Mucosa of rectum (tissue), 2 donors: ENCODE measurements at regions not wholly inside any gene's neighbourhood (a gene's known extent, or its start where the extent isn't known, plus 50 kb on each side); places are given as distances from the start of the nearest gene placed in this dataset.

Experiments
- H3K27ac ChIP-seq, 2 donors: one replicate each; pipeline ENCODE4 v1.7.0; 2013; ENCODE audit warnings: inconsistent platforms in 2 of 2, low read depth in 2 of 2, low read length in 2 of 2
- H3K27me3 ChIP-seq, 2 donors: one replicate each; pipeline ENCODE4 v1.7.0; 2013; ENCODE audit warnings: low read length in 2 of 2; ENCODE audit not compliant: control insufficient read depth in 2 of 2, insufficient read depth in 2 of 2
- H3K36me3 ChIP-seq, 2 donors: one replicate each; pipeline ENCODE4 v1.7.0; 2013; ENCODE audit warnings: low read length in 2 of 2; ENCODE audit not compliant: control insufficient read depth in 2 of 2, insufficient read depth in 2 of 2
- H3K4me1 ChIP-seq, 2 donors: one replicate each; pipeline ENCODE4 v1.7.0; 2013; ENCODE audit warnings: low read length in 2 of 2, mild to moderate bottlenecking in 1 of 2; ENCODE audit not compliant: control insufficient read depth in 2 of 2, insufficient read depth in 2 of 2
- H3K4me3 ChIP-seq, 2 donors: one replicate each; pipeline ENCODE4 v1.7.0; 2013; ENCODE audit warnings: low read length in 2 of 2
- H3K9ac ChIP-seq, 2 donors: one replicate each; pipeline ENCODE4 v1.7.0; 2013; ENCODE audit warnings: low read length in 2 of 2, low read depth in 1 of 2, mild to moderate bottlenecking in 1 of 2
- H3K9me3 ChIP-seq, 2 donors: one replicate each; pipeline ENCODE4 v1.7.0; 2013; ENCODE audit warnings: low read length in 2 of 2; ENCODE audit not compliant: control insufficient read depth in 2 of 2
- donor health status: healthy.
- donor health status: Normal muscosa, but diverticular disease.

DNA sequence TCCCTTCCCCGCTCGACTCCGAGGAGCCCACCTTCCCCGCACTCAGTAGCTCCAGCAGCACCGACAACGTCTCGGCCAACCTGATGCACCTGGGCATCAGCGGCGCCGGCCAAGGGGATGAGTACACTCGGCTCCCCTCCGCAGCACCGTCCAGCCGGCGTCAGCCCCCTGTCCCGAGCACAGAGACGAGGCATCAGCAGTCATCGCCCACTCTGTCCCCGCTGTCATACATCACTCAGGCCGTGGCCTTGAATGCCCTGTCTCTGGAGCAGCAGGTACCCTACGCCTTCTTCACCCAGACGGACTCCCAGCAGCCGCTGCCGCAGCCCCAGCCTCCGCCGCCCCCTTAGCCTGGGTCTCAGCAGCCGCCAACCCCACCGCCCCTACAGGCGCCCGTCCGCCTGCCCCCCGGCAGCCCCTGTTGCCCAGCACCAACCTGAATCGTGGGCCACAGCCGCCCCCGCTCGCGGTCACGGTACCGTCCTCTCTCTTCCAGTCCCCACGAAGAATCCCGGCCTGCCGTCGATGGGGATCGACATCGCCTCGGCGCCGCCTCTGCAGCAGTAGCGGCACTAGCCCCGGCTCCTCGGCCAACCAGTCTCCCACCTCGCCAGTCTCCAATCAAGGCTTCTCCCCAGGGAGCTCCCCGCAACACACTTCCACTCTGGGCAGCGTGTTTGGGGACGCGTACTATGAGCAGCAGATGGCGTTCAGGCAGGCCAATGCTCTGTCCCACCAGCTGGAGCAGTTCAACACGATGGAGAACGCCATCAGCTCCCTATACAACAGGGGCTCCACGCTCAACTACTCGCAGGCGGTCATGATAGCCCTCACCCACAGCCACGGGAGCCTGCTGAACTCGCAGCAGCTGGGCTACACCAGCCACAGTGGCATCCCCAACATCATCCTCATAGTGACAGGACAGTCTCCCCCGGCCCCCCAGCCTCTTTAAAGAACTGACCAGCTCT, 1195.9 kb upstream of the CHAC2 start:
- Histone ChIP-seq H3K4me3 (no peak overlapping the region), H3K9ac (no peak overlapping the region), H3K4me1 (no peaks in the 10 kb centered on the region), H3K36me3 (no peaks in the 10 kb centered on the region), H3K27ac (no peak overlapping the region), H3K27me3 (no peaks in the 10 kb centered on the region), H3K9me3 (no peaks in the 10 kb centered on the region)

DNA sequence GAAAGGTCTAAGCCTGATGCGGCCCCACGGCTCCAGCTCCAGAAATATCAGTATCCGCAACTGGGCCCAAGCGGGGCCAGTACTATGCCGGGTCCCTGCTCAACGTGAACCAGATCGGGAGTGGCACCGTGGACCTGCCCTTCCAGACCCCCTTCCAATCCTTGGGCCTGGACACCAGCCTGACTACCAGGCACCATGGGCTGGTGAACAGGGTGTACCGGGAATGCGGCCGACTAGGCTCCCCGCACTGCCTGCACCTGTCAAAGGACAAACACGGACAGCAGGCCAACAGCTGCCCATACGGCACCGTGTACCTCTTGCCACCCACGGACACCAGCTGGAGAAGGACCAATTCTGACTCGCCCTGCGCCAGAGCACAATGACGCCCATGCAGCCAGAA, 1196.9 kb upstream of the CHAC2 start:
- Histone ChIP-seq H3K9me3 (no peaks in the 10 kb centered on the region), H3K27me3 (no peaks in the 10 kb centered on the region), H3K27ac (no peak overlapping the region), H3K4me1 (no peaks in the 10 kb centered on the region), H3K36me3 (no peaks in the 10 kb centered on the region), H3K9ac (no peak overlapping the region), H3K4me3 (no peak overlapping the region)

DNA sequence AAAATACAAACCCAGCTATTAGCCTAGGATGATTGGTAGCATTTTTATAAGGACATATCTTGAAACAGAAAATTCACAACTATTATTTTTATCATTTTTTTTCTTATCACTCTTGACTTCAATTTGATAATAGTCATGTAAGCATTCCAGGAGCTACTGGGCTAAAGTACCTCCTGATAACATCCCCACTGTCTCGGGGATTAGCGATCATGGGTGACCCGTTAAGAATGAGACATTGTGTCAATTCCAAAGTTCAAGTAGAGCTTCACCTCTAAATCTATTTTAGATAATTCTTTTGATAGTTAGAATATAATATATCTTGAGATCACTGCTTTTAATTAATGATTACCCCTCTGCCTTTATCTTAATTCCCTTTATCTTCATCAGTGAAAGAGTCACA, 1204.5 kb upstream of the CHAC2 start:
- H3K27ac ChIP-seq: no peak overlapping the region
- no peaks in the 10 kb centered on the region for H3K4me1 ChIP-seq
- H3K4me3 ChIP-seq: no peak overlapping the region
- H3K9ac ChIP-seq: no peak overlapping the region
- H3K36me3 ChIP-seq: no peaks in the 10 kb centered on the region
- no peaks in the 10 kb centered on the region for H3K27me3 ChIP-seq
- H3K9me3 ChIP-seq: no peaks in the 10 kb centered on the region

DNA sequence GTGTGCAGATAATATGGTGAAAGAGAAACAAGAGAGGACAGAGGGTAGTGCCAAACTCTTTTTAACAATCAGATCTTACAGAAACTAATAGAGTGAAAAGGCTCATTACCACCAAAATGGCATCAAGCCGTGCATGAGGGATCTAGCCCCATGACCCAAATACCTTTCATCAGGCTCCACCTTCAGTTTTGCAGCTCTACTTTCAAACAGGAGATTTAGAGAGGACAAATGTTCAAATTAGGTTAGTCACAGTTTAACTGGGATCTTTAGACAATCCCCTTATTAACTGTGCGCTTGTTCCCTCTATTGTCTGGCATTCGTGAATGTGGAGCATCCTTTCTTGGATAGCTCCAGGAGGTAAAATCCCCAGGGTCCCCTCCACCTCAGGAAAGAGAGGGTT, 1209.3 kb upstream of the CHAC2 start:
- no peaks in the 10 kb centered on the region for H3K36me3 ChIP-seq
- H3K27ac ChIP-seq: no peak overlapping the region
- H3K9me3 ChIP-seq: no peaks in the 10 kb centered on the region
- H3K9ac ChIP-seq: no peak overlapping the region
- H3K27me3 ChIP-seq: no peaks in the 10 kb centered on the region
- no peak overlapping the region for H3K4me3 ChIP-seq
- no peaks in the 10 kb centered on the region for H3K4me1 ChIP-seq

DNA sequence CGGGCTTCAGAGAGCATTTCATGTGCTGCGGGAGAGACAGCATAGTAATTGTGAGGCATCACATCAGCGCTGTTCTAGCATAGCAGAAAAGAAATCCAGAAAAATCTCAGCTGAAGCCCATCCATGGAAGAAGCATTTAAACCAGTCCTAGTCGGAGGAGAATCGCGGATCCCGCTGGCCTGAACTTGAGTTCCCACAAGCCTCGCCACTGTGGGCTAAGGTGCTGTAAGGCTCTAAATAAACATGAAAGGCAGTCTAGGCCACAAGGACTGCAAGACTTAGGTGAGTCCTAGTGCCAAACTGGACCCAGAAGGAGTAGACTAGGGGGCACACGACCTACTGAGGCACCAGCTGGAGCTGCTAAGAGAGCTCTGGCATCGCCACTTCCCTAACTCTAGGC, 1225.3 kb upstream of the CHAC2 start:
- Histone ChIP-seq H3K9ac (no peak overlapping the region), H3K36me3 (no peaks in the 10 kb centered on the region), H3K27ac (no peak overlapping the region), H3K4me3 (no peak overlapping the region), H3K27me3 (no peaks in the 10 kb centered on the region), H3K4me1 (no peaks in the 10 kb centered on the region), H3K9me3 (no peaks in the 10 kb centered on the region)

DNA sequence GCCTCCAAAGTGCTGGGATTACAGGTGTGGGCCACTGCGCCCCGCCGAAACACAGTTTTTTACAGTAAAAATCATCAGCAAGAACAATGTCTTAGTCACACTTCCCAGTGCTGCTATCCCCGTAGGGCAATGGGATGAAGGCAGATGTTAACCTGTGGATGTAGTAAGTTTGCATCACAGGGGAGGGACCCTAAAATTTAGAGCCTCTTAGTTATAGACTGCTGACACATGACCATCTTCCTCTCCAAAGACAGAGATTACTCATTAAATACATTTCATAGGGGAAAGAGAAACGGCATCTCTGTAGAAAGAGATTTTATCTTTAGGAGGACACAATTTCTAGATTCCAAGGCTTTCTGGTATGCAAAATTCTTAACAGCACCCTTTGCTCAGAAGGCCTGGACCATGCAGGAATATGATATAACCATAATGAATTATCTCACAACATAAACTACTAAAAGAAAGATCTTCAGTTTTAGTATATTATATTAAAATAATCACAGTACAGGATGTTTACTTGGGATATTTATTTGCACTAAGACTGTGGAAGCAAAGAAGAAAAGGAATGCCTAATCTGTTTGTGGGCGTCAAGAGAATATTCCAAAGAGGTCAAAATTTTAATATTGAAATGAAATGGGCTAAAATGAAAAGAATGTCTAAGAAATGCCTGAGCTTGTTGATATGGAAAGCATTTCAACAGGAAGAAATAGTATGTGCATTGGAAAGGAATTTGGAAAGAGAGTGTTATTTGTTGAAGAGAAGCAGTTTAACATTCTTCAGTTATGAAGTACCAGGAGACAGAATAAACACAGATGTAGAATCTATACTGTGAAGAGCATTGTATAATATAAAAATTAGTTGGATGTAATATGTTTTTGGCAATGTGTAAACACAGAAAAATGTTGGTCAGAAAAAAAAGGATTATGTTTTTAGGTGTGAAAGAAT, 1228.3 kb upstream of the CHAC2 start:
- Histone ChIP-seq H3K27ac (no peak overlapping the region), H3K27me3 (no peaks in the 10 kb centered on the region)

DNA sequence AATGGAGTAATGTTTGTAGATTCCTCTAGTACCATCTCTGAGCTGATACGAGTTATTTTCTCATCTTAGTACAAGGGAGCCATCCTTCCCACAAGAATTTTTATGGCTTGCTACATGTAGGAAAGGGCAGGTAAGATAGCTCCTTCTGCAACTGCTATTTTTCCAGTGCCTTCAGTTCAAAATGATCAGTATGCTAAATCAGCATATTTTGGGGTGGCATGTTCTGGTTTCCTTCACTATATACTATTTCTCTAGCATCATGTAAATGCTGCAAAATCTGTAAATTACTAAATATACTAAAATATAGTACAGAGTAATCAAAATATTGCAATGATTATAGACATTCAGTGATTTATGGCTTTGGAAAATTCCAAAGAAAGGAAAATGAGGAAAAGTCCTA, 1230.0 kb upstream of the CHAC2 start:
- H3K9me3 ChIP-seq: no peaks in the 10 kb centered on the region
- H3K4me3 ChIP-seq: no peak overlapping the region
- no peak overlapping the region for H3K27ac ChIP-seq
- H3K27me3 ChIP-seq: no peaks in the 10 kb centered on the region
- H3K36me3 ChIP-seq: no peaks in the 10 kb centered on the region
- H3K4me1 ChIP-seq: no peaks in the 10 kb centered on the region
- no peak overlapping the region for H3K9ac ChIP-seq

More for the DNA sequence above, 1228.3 kb upstream of the CHAC2 start:
- no peaks in the 10 kb centered on the region for H3K9me3 ChIP-seq
- no peaks in the 10 kb centered on the region for H3K36me3 ChIP-seq
- no peak overlapping the region for H3K9ac ChIP-seq
- H3K4me1 ChIP-seq: no peaks in the 10 kb centered on the region
- H3K4me3 ChIP-seq: no peak overlapping the region

DNA sequence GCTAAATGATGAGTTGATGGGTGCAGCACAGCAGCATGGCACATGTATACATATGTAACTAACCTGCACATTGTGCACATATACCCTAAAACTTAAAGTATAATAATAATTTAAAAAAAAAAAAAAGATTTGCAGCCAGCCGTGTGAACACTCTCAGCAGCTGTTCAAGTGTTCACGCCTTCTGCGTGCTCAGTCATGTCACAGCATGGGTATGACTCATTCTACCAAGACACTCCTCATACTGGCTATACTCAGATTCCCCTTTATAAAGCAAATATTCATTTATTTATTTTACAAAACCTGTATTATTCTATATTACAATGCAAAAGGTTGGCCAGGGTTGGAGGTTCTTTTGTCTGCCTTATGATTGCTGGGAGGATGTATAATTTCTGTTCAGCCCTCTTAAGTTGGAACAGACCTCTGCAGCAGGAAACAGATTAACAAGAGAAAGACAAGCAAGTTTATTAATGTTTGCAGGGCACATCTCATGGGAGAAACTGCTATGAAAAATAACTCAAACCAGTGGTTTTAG, 1230.6 kb upstream of the CHAC2 start:
- Histone ChIP-seq H3K36me3 (no peaks in the 10 kb centered on the region), H3K27me3 (no peaks in the 10 kb centered on the region), H3K4me1 (no peaks in the 10 kb centered on the region)

DNA sequence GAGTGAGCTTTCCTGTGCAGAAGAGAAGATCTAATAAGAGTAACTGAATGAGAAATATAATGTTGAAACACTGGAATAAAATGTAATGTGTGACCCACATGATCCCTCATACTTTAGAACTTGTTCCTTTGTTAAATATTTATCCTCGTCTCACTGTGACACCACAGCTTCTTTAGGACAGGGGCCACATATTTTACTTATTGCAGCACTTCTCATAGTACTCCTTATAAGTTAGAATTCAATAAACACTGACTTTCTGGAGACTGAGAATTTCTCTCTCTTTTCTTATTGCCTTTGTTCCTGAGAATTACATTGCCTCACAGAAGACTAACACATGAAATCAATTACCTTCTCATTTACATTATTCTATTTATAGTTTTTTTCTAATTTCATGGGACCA, 1234.6 kb upstream of the CHAC2 start:
- Histone ChIP-seq H3K36me3 (no peaks in the 10 kb centered on the region), H3K9ac (no peak overlapping the region), H3K4me3 (no peak overlapping the region), H3K27ac (no peak overlapping the region), H3K9me3 (no peaks in the 10 kb centered on the region), H3K27me3 (no peaks in the 10 kb centered on the region), H3K4me1 (no peaks in the 10 kb centered on the region)

More for the DNA sequence above, 1230.6 kb upstream of the CHAC2 start:
- no peak overlapping the region for H3K9ac ChIP-seq
- H3K9me3 ChIP-seq: no peaks in the 10 kb centered on the region
- no peak overlapping the region for H3K27ac ChIP-seq
- no peak overlapping the region for H3K4me3 ChIP-seq

DNA sequence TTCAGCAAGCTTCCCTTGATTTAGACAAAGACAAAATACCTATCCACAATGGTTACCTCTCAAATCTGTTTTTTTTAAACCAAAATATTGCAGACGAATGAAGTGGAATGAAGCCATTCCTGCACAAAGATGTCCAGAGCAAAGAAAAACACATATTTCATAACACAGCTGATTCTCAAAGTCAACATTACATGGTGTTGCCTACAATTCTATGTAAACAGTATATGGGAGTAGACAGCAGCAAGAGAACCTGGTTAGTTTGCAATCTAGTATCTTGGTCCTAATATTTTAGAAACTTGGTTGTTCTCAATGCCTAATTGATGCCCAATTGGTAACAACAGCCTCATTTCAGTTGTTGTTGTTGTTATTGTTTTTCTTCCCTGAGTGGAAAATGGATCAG, 1240.9 kb upstream of the CHAC2 start:
- H3K27ac ChIP-seq: no peak overlapping the region

More for the DNA sequence above, 1240.9 kb upstream of the CHAC2 start:
- Histone ChIP-seq H3K27me3 (no peaks in the 10 kb centered on the region), H3K4me3 (no peak overlapping the region), H3K9ac (no peak overlapping the region), H3K36me3 (no peaks in the 10 kb centered on the region), H3K4me1 (no peaks in the 10 kb centered on the region), H3K9me3 (peaks cover 0 to 3% of the 10 kb centered on the region in 2 donors)
